ENCODE measurements at regions not wholly inside any gene's neighbourhood (a gene's known extent, or its start where the extent isn't known, plus 50 kb on each side); places are given as distances from the start of the nearest gene placed in this dataset.

GRCh38 chr9:96158147-96158546 is 143.8 kb downstream of the HSD17B3 start:
- TF ChIP-seq CTCF (IDR thresholded peaks at IDR 0.05; ENCODE audit: low read depth, low read length, poor library complexity, severe bottlenecking) (no peak), EZH2phosphoT487 (IDR thresholded peaks at IDR 0.05; ENCODE audit: borderline replicate concordance, low read length) (no peak)

All from DOHH2 (cell line).